ENCODE measurements at regions not wholly inside any gene's neighbourhood (a gene's known extent, or its start where the extent isn't known, plus 50 kb on each side); places are given as distances from the start of the nearest gene placed in this dataset.
"Not testable (repeated sequence)": the region's sequence is repeated elsewhere in the genome, so short reads cannot be mapped to it uniquely, and the experiment has no call there.

- H3K27me3 ChIP-seq (ENCODE audit: control insufficient read depth, insufficient read depth, low read length); H3K4me1 ChIP-seq (ENCODE audit: control insufficient read depth, insufficient read depth, low read length); H3K36me3 ChIP-seq (ENCODE audit: control insufficient read depth, insufficient read depth, low read length); DNase-seq; H3K27ac ChIP-seq (ENCODE audit: low read length); H3K9me3 ChIP-seq (ENCODE audit: control insufficient read depth, low read depth, low read length); H3K4me3 ChIP-seq (ENCODE audit: low read length): not testable (repeated sequence)
- WGBS (ENCODE audit: insufficient coverage, low lambda C conversion rate) = no CpG with 5 or more reads among the region's 3 CpGs
Measured at GRCh38 chr3:8315526-8315925, 186.1 kb upstream of the LMCD1 start.

- DNase-seq = no peak
- 85% methylated on average over 4 of the region's 8 CpGs for WGBS (ENCODE audit: insufficient coverage, low lambda C conversion rate)
- Histone ChIP-seq H3K4me1 (ENCODE audit: control insufficient read depth, insufficient read depth, low read length) (no peaks in the 10 kb centered on the region), H3K36me3 (ENCODE audit: control insufficient read depth, insufficient read depth, low read length) (no peaks in the 10 kb centered on the region), H3K27ac (ENCODE audit: low read length) (no peak overlapping the region), H3K4me3 (ENCODE audit: low read length) (no peak overlapping the region), H3K9me3 (ENCODE audit: control insufficient read depth, low read depth, low read length) (no peaks in the 10 kb centered on the region), H3K27me3 (ENCODE audit: control insufficient read depth, insufficient read depth, low read length) (no peaks in the 10 kb centered on the region)
Measured at GRCh38 chr3:8317661-8318649, 183.7 kb upstream of the LMCD1 start.

DNA sequence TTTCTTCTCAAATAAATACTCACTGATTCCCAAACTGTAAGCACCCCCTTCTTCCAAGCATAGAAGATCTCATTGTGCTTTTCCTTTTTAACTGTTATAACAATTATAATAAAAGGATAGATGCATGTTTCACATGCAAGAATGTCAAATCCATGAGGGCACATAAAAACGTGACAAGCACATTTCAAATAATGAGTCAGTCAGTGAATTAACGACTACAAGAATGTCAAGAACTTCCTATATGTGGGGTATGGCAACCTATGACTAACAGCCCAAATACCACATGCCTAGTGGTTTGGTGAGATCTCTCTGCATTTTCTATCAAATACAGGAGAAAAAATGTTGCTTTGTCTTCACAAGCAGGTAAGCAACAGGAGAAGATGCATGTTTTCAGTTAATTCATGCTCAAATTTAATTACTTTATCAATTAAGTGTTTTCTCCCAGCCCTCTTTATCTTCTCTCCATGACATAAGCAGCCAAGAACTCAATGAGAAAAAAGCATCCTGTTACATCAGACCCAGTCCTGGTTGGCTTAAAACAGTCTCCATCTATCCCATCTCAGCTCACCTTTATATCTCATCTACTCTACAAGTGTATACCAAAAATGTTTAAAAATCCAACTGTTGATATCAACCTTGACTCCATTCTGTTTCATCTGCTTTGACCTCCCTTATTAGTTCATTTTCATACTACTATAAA lies 181.5 kb upstream of the LMCD1 start:
- no peak for DNase-seq
- Histone ChIP-seq H3K27me3 (ENCODE audit: control insufficient read depth, insufficient read depth, low read length) (no peaks in the 10 kb centered on the region), H3K27ac (ENCODE audit: low read length) (no peak overlapping the region), H3K4me1 (ENCODE audit: control insufficient read depth, insufficient read depth, low read length) (no peaks in the 10 kb centered on the region), H3K4me3 (ENCODE audit: low read length) (no peak overlapping the region), H3K9me3 (ENCODE audit: control insufficient read depth, low read depth, low read length) (no peaks in the 10 kb centered on the region), H3K36me3 (ENCODE audit: control insufficient read depth, insufficient read depth, low read length) (no peaks in the 10 kb centered on the region)
- 90% methylated on average over 2 of the region's 2 CpGs for WGBS (ENCODE audit: insufficient coverage, low lambda C conversion rate)

- Histone ChIP-seq H3K27ac (ENCODE audit: low read length) (no peak overlapping the region), H3K36me3 (ENCODE audit: control insufficient read depth, insufficient read depth, low read length) (no peaks in the 10 kb centered on the region), H3K27me3 (ENCODE audit: control insufficient read depth, insufficient read depth, low read length) (no peaks in the 10 kb centered on the region), H3K9me3 (ENCODE audit: control insufficient read depth, low read depth, low read length) (no peaks in the 10 kb centered on the region), H3K4me1 (ENCODE audit: control insufficient read depth, insufficient read depth, low read length) (no peaks in the 10 kb centered on the region), H3K4me3 (ENCODE audit: low read length) (no peak overlapping the region)
- 57% methylated on average over 1 of the region's 6 CpGs for WGBS (ENCODE audit: insufficient coverage, low lambda C conversion rate)
- no peak for DNase-seq
Measured at GRCh38 chr3:8320711-8321458, 180.7 kb upstream of the LMCD1 start.

GRCh38 chr3:8324747-8325146 lies 176.9 kb upstream of the LMCD1 start:
- H3K27me3 ChIP-seq (ENCODE audit: control insufficient read depth, insufficient read depth, low read length) = peaks cover 2% of the 10 kb centered on the region
- H3K4me3 ChIP-seq (ENCODE audit: low read length) = no peak overlapping the region
- H3K36me3 ChIP-seq (ENCODE audit: control insufficient read depth, insufficient read depth, low read length) = no peaks in the 10 kb centered on the region
- no peak for DNase-seq
- no peaks in the 10 kb centered on the region for H3K9me3 ChIP-seq (ENCODE audit: control insufficient read depth, low read depth, low read length)
- H3K4me1 ChIP-seq (ENCODE audit: control insufficient read depth, insufficient read depth, low read length) = no peaks in the 10 kb centered on the region
- WGBS (ENCODE audit: insufficient coverage, low lambda C conversion rate) = no CpG with 5 or more reads among the region's 3 CpGs
- H3K27ac ChIP-seq (ENCODE audit: low read length) = no peak overlapping the region

GRCh38 chr3:8325306-8325705 lies 176.3 kb upstream of the LMCD1 start:
- H3K9me3 ChIP-seq (ENCODE audit: control insufficient read depth, low read depth, low read length) = no peaks in the 10 kb centered on the region
- H3K27me3 ChIP-seq (ENCODE audit: control insufficient read depth, insufficient read depth, low read length) = peaks cover 2% of the 10 kb centered on the region
- WGBS (ENCODE audit: insufficient coverage, low lambda C conversion rate) = 30% methylated on average over 1 of the region's 2 CpGs
- DNase-seq = no peak
- H3K36me3 ChIP-seq (ENCODE audit: control insufficient read depth, insufficient read depth, low read length) = no peaks in the 10 kb centered on the region
- no peak overlapping the region for H3K27ac ChIP-seq (ENCODE audit: low read length)
- no peak overlapping the region for H3K4me3 ChIP-seq (ENCODE audit: low read length)
- no peaks in the 10 kb centered on the region for H3K4me1 ChIP-seq (ENCODE audit: control insufficient read depth, insufficient read depth, low read length)

GRCh38 chr3:8325833-8326232 lies 175.8 kb upstream of the LMCD1 start:
- not testable (repeated sequence) for H3K27me3 ChIP-seq (ENCODE audit: control insufficient read depth, insufficient read depth, low read length); H3K4me1 ChIP-seq (ENCODE audit: control insufficient read depth, insufficient read depth, low read length); H3K27ac ChIP-seq (ENCODE audit: low read length); H3K4me3 ChIP-seq (ENCODE audit: low read length); H3K36me3 ChIP-seq (ENCODE audit: control insufficient read depth, insufficient read depth, low read length); H3K9me3 ChIP-seq (ENCODE audit: control insufficient read depth, low read depth, low read length); DNase-seq
- WGBS (ENCODE audit: insufficient coverage, low lambda C conversion rate) = no CpG with 5 or more reads among the region's 18 CpGs

GRCh38 chr3:8327739-8328138 lies 173.9 kb upstream of the LMCD1 start:
- DNase-seq = no peak
- Histone ChIP-seq H3K4me3 (ENCODE audit: low read length) (no peak overlapping the region), H3K4me1 (ENCODE audit: control insufficient read depth, insufficient read depth, low read length) (no peaks in the 10 kb centered on the region), H3K36me3 (ENCODE audit: control insufficient read depth, insufficient read depth, low read length) (no peaks in the 10 kb centered on the region), H3K27ac (ENCODE audit: low read length) (no peak overlapping the region), H3K27me3 (ENCODE audit: control insufficient read depth, insufficient read depth, low read length) (peaks cover 2% of the 10 kb centered on the region), H3K9me3 (ENCODE audit: control insufficient read depth, low read depth, low read length) (no peaks in the 10 kb centered on the region)
- WGBS (ENCODE audit: insufficient coverage, low lambda C conversion rate) = no CpG with 5 or more reads among the region's 2 CpGs

- peaks cover 2% of the 10 kb centered on the region for H3K27me3 ChIP-seq (ENCODE audit: control insufficient read depth, insufficient read depth, low read length)
- H3K27ac ChIP-seq (ENCODE audit: low read length) = no peak overlapping the region
- H3K36me3 ChIP-seq (ENCODE audit: control insufficient read depth, insufficient read depth, low read length) = no peaks in the 10 kb centered on the region
- H3K4me3 ChIP-seq (ENCODE audit: low read length) = no peak overlapping the region
- H3K9me3 ChIP-seq (ENCODE audit: control insufficient read depth, low read depth, low read length) = no peaks in the 10 kb centered on the region
- H3K4me1 ChIP-seq (ENCODE audit: control insufficient read depth, insufficient read depth, low read length) = no peaks in the 10 kb centered on the region
- DNase-seq = no peak
- WGBS (ENCODE audit: insufficient coverage, low lambda C conversion rate) = 37% methylated on average over 2 of the region's 3 CpGs
Measured at GRCh38 chr3:8328967-8329366, 172.7 kb upstream of the LMCD1 start.

GRCh38 chr3:8329598-8329997 lies 172.0 kb upstream of the LMCD1 start:
- no peak for DNase-seq
- H3K4me1 ChIP-seq (ENCODE audit: control insufficient read depth, insufficient read depth, low read length) = no peaks in the 10 kb centered on the region
- no peak overlapping the region for H3K4me3 ChIP-seq (ENCODE audit: low read length)

More at GRCh38 chr3:8329598-8329997, 172.0 kb upstream of the LMCD1 start:
- H3K9me3 ChIP-seq (ENCODE audit: control insufficient read depth, low read depth, low read length) = no peaks in the 10 kb centered on the region
- H3K27me3 ChIP-seq (ENCODE audit: control insufficient read depth, insufficient read depth, low read length) = peaks cover 2% of the 10 kb centered on the region
- no peak overlapping the region for H3K27ac ChIP-seq (ENCODE audit: low read length)
- H3K36me3 ChIP-seq (ENCODE audit: control insufficient read depth, insufficient read depth, low read length) = no peaks in the 10 kb centered on the region

All from large intestine (tissue), 3 donors.